CD14-positive monocyte (primary cell): ENCODE measurements at regions not wholly inside any gene's neighbourhood (a gene's known extent, or its start where the extent isn't known, plus 50 kb on each side); places are given as distances from the start of the nearest gene placed in this dataset.

ENCODE experiments used
- DNase-seq, 3 donors: peaks; one replicate each; pipeline ENCODE4 v3.0.0-alpha.2; 2011 to 2022
- H2AFZ ChIP-seq: 2 replicates; pipeline ENCODE4 v1.6.0; 2012; ENCODE audit warnings: mild to moderate bottlenecking, low read depth, low read length, inconsistent platforms; ENCODE audit not compliant: insufficient read depth, poor library complexity, severe bottlenecking
- H3K27ac ChIP-seq, 2 donors: 1 replicate in 1 of 2; 2 replicates in 1 of 2; pipeline ENCODE4 v1.5.1; 2012 to 2013; ENCODE audit warnings: low read length in 2 of 2, control low read depth in 1 of 2, inconsistent platforms in 1 of 2, low read depth in 1 of 2, mild to moderate bottlenecking in 1 of 2
- H3K27me3 ChIP-seq, 2 donors: one replicate each; pipeline versions ENCODE4 v1.6.0 to v1.6.1; 2011 to 2013; ENCODE audit warnings: low read length in 2 of 2; ENCODE audit not compliant: control insufficient read depth in 2 of 2, insufficient read depth in 2 of 2
- H3K36me3 ChIP-seq, 2 donors: replicated peaks in 1 of 2; 1 replicate in 1 of 2; 2 replicates in 1 of 2; pipeline versions ENCODE4 v1.5.1 to v1.6.1; 2012 to 2013; ENCODE audit warnings: low read length in 2 of 2, control low read depth in 1 of 2, inconsistent platforms in 1 of 2, mild to moderate bottlenecking in 1 of 2; ENCODE audit not compliant: insufficient read depth in 2 of 2, control insufficient read depth in 1 of 2
- H3K4me1 ChIP-seq, 2 donors: 1 replicate in 1 of 2; 2 replicates in 1 of 2; pipeline versions ENCODE4 v1.5.1 to v1.6.1; 2012 to 2013; ENCODE audit warnings: low read length in 2 of 2, control low read depth in 1 of 2, inconsistent platforms in 1 of 2, mild to moderate bottlenecking in 1 of 2, moderate library complexity in 1 of 2; ENCODE audit not compliant: insufficient read depth in 2 of 2, control insufficient read depth in 1 of 2
- H3K4me2 ChIP-seq: replicated peaks from 2 replicates; pipeline ENCODE3; 2012; ENCODE audit warnings: low read length, moderate library complexity, mild to moderate bottlenecking; ENCODE audit not compliant: poor library complexity, severe bottlenecking; ENCODE audit errors: extremely low read depth
- H3K4me3 ChIP-seq, 3 experiments: fragments of 200-600 bp in 1 of 3; sonication (generic) in 1 of 3; replicated peaks in 1 of 3; 1 replicate in 2 of 3; 2 replicates in 1 of 3; pipeline ENCODE4 v1.5.1; 2011 to 2013; ENCODE audit warnings: low read length in 3 of 3, mild to moderate bottlenecking in 3 of 3, control low read depth in 2 of 3, low read depth in 2 of 3, inconsistent platforms in 1 of 3, moderate library complexity in 1 of 3
- H3K79me2 ChIP-seq: 2 replicates; pipeline ENCODE4 v1.6.0; 2012; ENCODE audit warnings: mild to moderate bottlenecking, control low read depth, inconsistent platforms, low read length, moderate library complexity; ENCODE audit not compliant: insufficient read depth
- H3K9ac ChIP-seq: 2 replicates; pipeline ENCODE4 v1.6.0; 2017; ENCODE audit warnings: low read length, mild to moderate bottlenecking; ENCODE audit not compliant: insufficient read depth, poor library complexity, severe bottlenecking
- H3K9me3 ChIP-seq, 2 donors: replicated peaks in 1 of 2; 1 replicate in 1 of 2; 2 replicates in 1 of 2; pipeline versions ENCODE4 v1.5.1 to v1.6.1; 2012 to 2013; ENCODE audit warnings: low read length in 2 of 2, control low read depth in 1 of 2; ENCODE audit not compliant: control insufficient read depth in 1 of 2, insufficient read depth in 1 of 2
- H4K20me1 ChIP-seq: 2 replicates; pipeline ENCODE4 v1.6.0; 2012; ENCODE audit warnings: mild to moderate bottlenecking, low read length, control low read depth, moderate library complexity; ENCODE audit not compliant: insufficient read depth
- H3K27ac Mint-ChIP-seq, 7 donors: one replicate each; pipeline ENCODE4 v1.8.0; 2020; ENCODE audit warnings: mild to moderate bottlenecking in 7 of 7, mixed read lengths in 7 of 7, moderate library complexity in 6 of 7, inconsistent platforms in 2 of 7
- H3K27me3 Mint-ChIP-seq, 3 donors: one replicate each; pipeline ENCODE4 v1.8.0; 2021 to 2022; ENCODE audit warnings: low read depth in 3 of 3, mild to moderate bottlenecking in 3 of 3, mixed read lengths in 3 of 3, moderate library complexity in 3 of 3, inconsistent platforms in 1 of 3
- H3K36me3 Mint-ChIP-seq, 2 donors: one replicate each; pipeline ENCODE4 v1.8.0; 2020; ENCODE audit warnings: mixed read lengths in 2 of 2, inconsistent platforms in 1 of 2, mild to moderate bottlenecking in 1 of 2
- H3K4me1 Mint-ChIP-seq: one replicate; pipeline ENCODE4 v1.8.0; 2020; ENCODE audit warnings: mild to moderate bottlenecking, mixed read lengths
- H3K4me3 Mint-ChIP-seq, 2 donors: one replicate each; pipeline ENCODE4 v1.8.0; 2020; ENCODE audit warnings: mild to moderate bottlenecking in 2 of 2, mixed read lengths in 2 of 2, moderate library complexity in 1 of 2
- H3K9me3 Mint-ChIP-seq, 7 donors: one replicate each; pipeline ENCODE4 v1.8.0; 2020 to 2022; ENCODE audit warnings: mixed read lengths in 7 of 7, mild to moderate bottlenecking in 6 of 7, moderate library complexity in 6 of 7, inconsistent platforms in 2 of 7
- CTCF ChIP-seq: fragments of 200-600 bp; IDR thresholded peaks from one replicate; pipeline ENCODE4 v1.8.0; 2022; ENCODE audit warnings: antibody characterized with exemption, mild to moderate bottlenecking
- WGBS: methylation state at CpG from one replicate; pipeline ENCODE4 v1.1.5; 2013; ENCODE audit warnings: missing lambda C conversion rate; ENCODE audit not compliant: insufficient coverage; 5-methylcytosine and 5-hydroxymethylcytosine counted together
- intact Hi-C, 2 donors: fragments of 100-400 bp; cut with micrococcal nuclease; formaldehyde crosslinking; loops; one replicate each; pipeline versions ENCODE4 v1.15.0 to v1.15.1; 2023

DNA sequence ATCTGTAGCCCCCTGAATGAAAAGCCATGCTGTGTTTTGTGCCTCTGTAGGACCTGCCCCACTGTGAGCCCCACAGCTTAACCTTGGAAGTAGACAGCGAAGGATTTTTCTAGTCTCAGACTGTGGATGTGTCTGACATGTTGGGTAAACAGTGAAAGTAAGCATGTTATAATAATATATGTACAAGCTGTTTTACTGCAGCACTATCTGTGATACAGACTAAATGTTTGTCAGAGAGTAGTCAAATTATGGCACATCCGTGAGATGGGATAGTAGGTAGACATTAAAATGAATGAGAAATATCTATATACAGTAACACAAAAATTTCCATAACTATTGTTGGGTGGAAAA is 381.2 kb upstream of the NR3C2 start:
- H3K4me3 ChIP-seq, result no peak overlapping the region
- Mint-ChIP-seq H3K27ac (peak overlapping the region in 1 of 7 donors; percentile 9), H3K27me3 (no peaks in the 10 kb centered on the region), H3K4me1 (no peaks in the 10 kb centered on the region), H3K9me3 (peaks cover 0 to 8% (median 5%) of the 10 kb centered on the region in 7 donors), H3K4me3 (no peak overlapping the region), H3K36me3 (no peaks in the 10 kb centered on the region)
- H3K79me2 ChIP-seq, result no peaks in the 10 kb centered on the region
- intact Hi-C loops, result no loop called here
- TF ChIP-seq CTCF, result no peak
- peaks cover 0 to 3% of the 10 kb centered on the region in 2 donors for H3K9me3 ChIP-seq
- no peak overlapping the region for H2AFZ ChIP-seq
- DNase-seq, result no peak
- no peaks in the 10 kb centered on the region for H4K20me1 ChIP-seq
- no peaks in the 10 kb centered on the region for H3K36me3 ChIP-seq
- no peak overlapping the region for H3K27ac ChIP-seq
- H3K4me2 ChIP-seq, result no peak overlapping the region
- H3K9ac ChIP-seq, result no peak overlapping the region
- H3K4me1 ChIP-seq, result no peaks in the 10 kb centered on the region
- WGBS, result no CpG with 5 or more reads among the region's 2 CpGs
- H3K27me3 ChIP-seq, result no peaks in the 10 kb centered on the region

- H3K4me1 ChIP-seq, result no peaks in the 10 kb centered on the region
- H3K36me3 ChIP-seq, result no peaks in the 10 kb centered on the region
- Mint-ChIP-seq H3K9me3 (peaks cover 0 to 8% (median 5%) of the 10 kb centered on the region in 7 donors), H3K27me3 (no peaks in the 10 kb centered on the region), H3K36me3 (no peaks in the 10 kb centered on the region), H3K4me1 (no peaks in the 10 kb centered on the region), H3K27ac (no peak overlapping the region), H3K4me3 (no peak overlapping the region)
- no peak overlapping the region for H3K27ac ChIP-seq
- H3K4me2 ChIP-seq, result no peak overlapping the region
- no peak overlapping the region for H3K4me3 ChIP-seq
- intact Hi-C loops, result no loop called here
- no peaks in the 10 kb centered on the region for H3K27me3 ChIP-seq
- WGBS, result 92% methylated on average over 2 of the region's 5 CpGs
- H3K9me3 ChIP-seq, result peaks cover 0 to 3% of the 10 kb centered on the region in 2 donors
- no peaks in the 10 kb centered on the region for H3K79me2 ChIP-seq
- no peak overlapping the region for H3K9ac ChIP-seq
- DNase-seq, result no peak
- H2AFZ ChIP-seq, result no peak overlapping the region
- TF ChIP-seq CTCF, result no peak
- no peaks in the 10 kb centered on the region for H4K20me1 ChIP-seq
Measured at GRCh38 chr4:148822572-148823418, 380.6 kb upstream of the NR3C2 start.
